Stimulated activated effector memory CD8-positive, alpha-beta T cell treated with anti-CD3 and anti-CD28 coated beads, Interleukin-12 subunit alpha, Interleukin-12 subunit beta, amount 100 ng/mL, for 72 hours (primary cell): ENCODE measurements at regions not wholly inside any gene's neighbourhood (a gene's known extent, or its start where the extent isn't known, plus 50 kb on each side); places are given as distances from the start of the nearest gene placed in this dataset.

Source experiments
- ATAC-seq: fragments of 150-1000 bp; cut with Tn5 transposase; 2 replicates; pipeline ENCODE4 v1.10.0; 2021
- DNase-seq, 2 donors: peaks; one replicate each; pipeline ENCODE4 v3.0.0; 2021 to 2022; ENCODE audit warnings: low spot score in 2 of 2
- H3K27ac Mint-ChIP-seq: one replicate; pipeline ENCODE4 v1.8.0; 2022; ENCODE audit warnings: mild to moderate bottlenecking, mixed read lengths
- H3K36me3 Mint-ChIP-seq: one replicate; pipeline ENCODE4 v1.8.0; 2022; ENCODE audit warnings: mild to moderate bottlenecking, mixed read lengths
- H3K4me1 Mint-ChIP-seq: one replicate; pipeline ENCODE4 v1.8.0; 2022; ENCODE audit warnings: mixed read lengths
- H3K4me3 Mint-ChIP-seq: one replicate; pipeline ENCODE4 v1.8.0; 2022; ENCODE audit warnings: mild to moderate bottlenecking, mixed read lengths
- H3K9me3 Mint-ChIP-seq: one replicate; pipeline ENCODE4 v1.8.0; 2022; ENCODE audit warnings: mixed read lengths

- Mint-ChIP-seq H3K27ac (peak overlapping the region; percentile 99), H3K9me3 (no peaks in the 10 kb centered on the region), H3K36me3 (peaks cover 25% of the 10 kb centered on the region), H3K4me1 (peaks cover 65% of the 10 kb centered on the region), H3K4me3 (peak overlapping the region; percentile 93)
- ATAC-seq (peak; percentile 78), DNase-seq (peak; percentile 12 to 73)
These were observed 106.3 kb upstream of the RIPOR2 start for GRCh38 chr6:25042036-25042521.

DNA sequence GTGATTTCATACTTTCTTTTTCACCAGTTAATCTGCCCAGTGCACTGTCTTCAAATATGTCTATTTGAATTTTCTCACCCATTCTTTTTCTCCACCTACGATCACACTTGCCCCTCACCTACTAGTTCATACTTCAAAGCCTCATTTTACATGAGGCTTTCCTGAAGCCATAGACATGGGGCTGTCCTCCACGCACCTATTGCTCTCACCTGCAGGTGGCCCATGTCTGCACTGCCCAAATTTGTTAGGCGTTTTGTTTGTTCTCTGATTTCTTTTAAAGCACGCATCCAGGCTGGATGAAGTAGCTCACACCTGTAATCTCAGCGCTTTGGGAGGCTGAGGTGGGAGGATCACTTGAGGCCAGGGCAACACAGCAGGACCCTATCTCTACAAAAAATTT lies 106.8 kb upstream of the RIPOR2 start:
- DNase-seq (peak in 1 of 2 donors; percentile 47), ATAC-seq (peak; percentile 47)
- H3K27ac Mint-ChIP-seq, result peak overlapping the region; percentile 99

GRCh38 chr6:25042984-25043725 lies 107.4 kb upstream of the RIPOR2 start:
- Mint-ChIP-seq H3K27ac (peak overlapping the region; percentile 99), H3K4me1 (peaks cover 59% of the 10 kb centered on the region), H3K36me3 (peaks cover 22% of the 10 kb centered on the region), H3K4me3 (peak overlapping the region; percentile 93), H3K9me3 (no peaks in the 10 kb centered on the region)
- no peak for ATAC-seq
- peak in 1 of 2 donors; percentile 44 for DNase-seq

More for the DNA sequence above, 106.8 kb upstream of the RIPOR2 start:
- H3K36me3 Mint-ChIP-seq, result peaks cover 25% of the 10 kb centered on the region
- peaks cover 61% of the 10 kb centered on the region for H3K4me1 Mint-ChIP-seq
- H3K9me3 Mint-ChIP-seq, result no peaks in the 10 kb centered on the region
- H3K4me3 Mint-ChIP-seq, result peak overlapping the region; percentile 93

GRCh38 chr6:25043892-25044291 lies 108.1 kb upstream of the RIPOR2 start:
- ATAC-seq (no peak), DNase-seq (no peak)
- H3K4me3 Mint-ChIP-seq, result no peak overlapping the region
- H3K36me3 Mint-ChIP-seq, result peaks cover 16% of the 10 kb centered on the region
- no peaks in the 10 kb centered on the region for H3K9me3 Mint-ChIP-seq
- no peak overlapping the region for H3K27ac Mint-ChIP-seq
- peaks cover 51% of the 10 kb centered on the region for H3K4me1 Mint-ChIP-seq

- no peak overlapping the region for H3K27ac Mint-ChIP-seq
These were observed 111.2 kb upstream of the RIPOR2 start for GRCh38 chr6:25046942-25047341.

DNA sequence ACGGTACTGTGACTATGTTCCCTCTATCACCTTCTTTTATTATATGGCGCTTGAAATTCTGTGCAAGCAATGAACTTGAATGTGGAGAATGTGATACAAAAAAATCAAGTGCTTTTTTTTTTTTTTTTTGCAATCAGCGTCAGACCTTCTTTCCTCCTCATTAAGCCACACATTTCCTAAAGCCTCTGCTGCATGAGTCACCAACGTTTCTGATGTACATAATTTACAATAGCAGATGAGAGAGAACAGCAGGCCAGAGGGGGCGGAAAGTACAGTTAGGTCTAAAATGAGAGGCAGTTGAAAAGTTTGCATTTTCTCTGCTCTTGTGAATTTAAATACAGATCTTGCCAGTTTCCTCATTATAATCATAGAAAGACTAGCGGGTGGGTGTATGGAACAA lies 114.6 kb upstream of the RIPOR2 start:
- no peaks in the 10 kb centered on the region for H3K36me3 Mint-ChIP-seq
- peaks cover 57% of the 10 kb centered on the region for H3K4me1 Mint-ChIP-seq
- DNase-seq, result no peak
- H3K9me3 Mint-ChIP-seq, result no peaks in the 10 kb centered on the region
- peak overlapping the region; percentile 44 for H3K27ac Mint-ChIP-seq
- H3K4me3 Mint-ChIP-seq, result peak overlapping the region; percentile 52
- peak; percentile 98 for ATAC-seq

More at GRCh38 chr6:25046942-25047341, 111.2 kb upstream of the RIPOR2 start:
- peaks cover 42% of the 10 kb centered on the region for H3K4me1 Mint-ChIP-seq
- no peaks in the 10 kb centered on the region for H3K9me3 Mint-ChIP-seq
- ATAC-seq (no peak), DNase-seq (no peak)
- H3K36me3 Mint-ChIP-seq, result peaks cover 4% of the 10 kb centered on the region
- H3K4me3 Mint-ChIP-seq, result no peak overlapping the region

DNA sequence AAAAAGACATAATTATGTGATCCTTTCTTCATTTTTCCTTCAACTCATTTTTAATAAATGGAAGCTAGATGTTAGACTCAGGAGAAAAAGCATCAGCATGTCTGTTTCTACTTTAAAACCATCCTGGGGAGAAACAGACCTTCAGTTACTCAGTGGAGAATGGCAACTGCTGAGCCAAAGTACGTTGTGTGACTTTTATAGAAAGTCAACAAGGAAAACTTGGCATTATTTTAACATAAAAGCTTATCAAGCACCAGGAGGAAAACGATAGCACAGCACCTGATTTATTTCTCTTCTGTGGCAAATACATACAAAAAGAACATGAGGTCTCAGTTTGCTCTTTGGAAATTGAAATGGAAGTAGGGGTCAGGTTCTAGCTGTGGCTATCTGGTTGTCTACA lies 115.3 kb upstream of the RIPOR2 start:
- ATAC-seq (no peak), DNase-seq (no peak)
- Mint-ChIP-seq H3K4me3 (peak overlapping the region; percentile 52), H3K36me3 (peaks cover 6% of the 10 kb centered on the region), H3K27ac (peak overlapping the region; percentile 44), H3K9me3 (peaks cover 3% of the 10 kb centered on the region), H3K4me1 (peaks cover 64% of the 10 kb centered on the region)

DNA sequence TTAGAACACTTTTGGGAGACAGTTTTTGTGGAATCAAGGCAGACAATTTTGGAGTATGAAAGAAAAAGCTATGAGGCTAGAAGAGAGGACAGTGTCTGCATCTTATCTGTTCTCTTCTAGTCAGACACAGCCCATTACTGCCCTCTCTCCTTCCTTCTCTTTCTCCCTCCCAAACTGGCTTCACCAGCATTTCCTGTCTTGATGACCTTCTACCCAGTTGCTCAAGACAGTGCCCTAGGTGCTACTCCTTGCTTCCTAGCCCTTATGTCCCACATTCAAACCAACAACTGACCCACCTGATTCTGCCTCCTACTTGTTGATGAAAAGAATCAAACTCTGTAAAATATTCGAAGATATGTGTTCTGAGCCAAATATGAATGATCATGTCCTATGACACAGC lies 116.4 kb upstream of the RIPOR2 start:
- no peak for DNase-seq
- Mint-ChIP-seq H3K4me3 (no peak overlapping the region), H3K4me1 (peaks cover 64% of the 10 kb centered on the region), H3K27ac (peak overlapping the region; percentile 58), H3K36me3 (peaks cover 8% of the 10 kb centered on the region), H3K9me3 (peaks cover 3% of the 10 kb centered on the region)
- no peak for ATAC-seq

- peak overlapping the region; percentile 25 for H3K4me3 Mint-ChIP-seq
- peaks cover 69% of the 10 kb centered on the region for H3K4me1 Mint-ChIP-seq
- DNase-seq (no peak), ATAC-seq (peak; percentile 64)
- peaks cover 8% of the 10 kb centered on the region for H3K36me3 Mint-ChIP-seq
- H3K27ac Mint-ChIP-seq, result peak overlapping the region; percentile 83
- peaks cover 3% of the 10 kb centered on the region for H3K9me3 Mint-ChIP-seq
These were observed 118.2 kb upstream of the RIPOR2 start for GRCh38 chr6:25053875-25054371.

DNA sequence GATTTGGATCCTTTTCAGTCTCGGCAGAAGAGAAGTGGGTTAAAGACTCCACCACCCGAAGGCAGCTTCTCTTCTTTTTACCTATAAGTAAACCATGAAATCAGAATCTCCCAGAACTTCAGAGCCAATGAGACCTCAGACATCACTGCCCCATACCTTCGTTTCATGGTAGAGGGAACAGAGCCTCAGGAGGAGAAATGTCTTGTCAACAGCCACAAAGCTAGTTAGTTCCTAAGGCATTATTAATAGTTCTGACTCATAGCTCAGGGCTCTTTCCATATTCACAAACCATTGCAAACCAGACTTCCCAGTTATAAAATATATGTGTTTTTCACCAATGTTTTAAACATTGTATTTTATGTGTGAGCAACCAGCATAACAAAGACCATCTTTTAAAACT lies 118.7 kb upstream of the RIPOR2 start:
- no peak for DNase-seq
- H3K27ac Mint-ChIP-seq, result peak overlapping the region; percentile 83
- peaks cover 69% of the 10 kb centered on the region for H3K4me1 Mint-ChIP-seq
- H3K36me3 Mint-ChIP-seq, result peaks cover 8% of the 10 kb centered on the region
- ATAC-seq, result no peak
- H3K9me3 Mint-ChIP-seq, result peaks cover 3% of the 10 kb centered on the region
- peak overlapping the region; percentile 25 for H3K4me3 Mint-ChIP-seq

- peaks cover 57% of the 10 kb centered on the region for H3K4me1 Mint-ChIP-seq
- ATAC-seq, result peak; percentile 95
These were observed 120.4 kb upstream of the RIPOR2 start for GRCh38 chr6:25056130-25056529.

GRCh38 chr6:25057111-25057905 lies 121.5 kb upstream of the RIPOR2 start:
- peak overlapping the region; percentile 98 for H3K27ac Mint-ChIP-seq
- ATAC-seq (no peak), DNase-seq (no peak)
- peaks cover 3% of the 10 kb centered on the region for H3K9me3 Mint-ChIP-seq
- peaks cover 51% of the 10 kb centered on the region for H3K4me1 Mint-ChIP-seq
- peaks cover 8% of the 10 kb centered on the region for H3K36me3 Mint-ChIP-seq
- peak overlapping the region; percentile 80 for H3K4me3 Mint-ChIP-seq

More at GRCh38 chr6:25056130-25056529, 120.4 kb upstream of the RIPOR2 start:
- Mint-ChIP-seq H3K4me3 (peak overlapping the region; percentile 80), H3K36me3 (peaks cover 8% of the 10 kb centered on the region), H3K27ac (peak overlapping the region; percentile 98), H3K9me3 (peaks cover 3% of the 10 kb centered on the region)
- DNase-seq, result peak; percentile 35 to 66

DNA sequence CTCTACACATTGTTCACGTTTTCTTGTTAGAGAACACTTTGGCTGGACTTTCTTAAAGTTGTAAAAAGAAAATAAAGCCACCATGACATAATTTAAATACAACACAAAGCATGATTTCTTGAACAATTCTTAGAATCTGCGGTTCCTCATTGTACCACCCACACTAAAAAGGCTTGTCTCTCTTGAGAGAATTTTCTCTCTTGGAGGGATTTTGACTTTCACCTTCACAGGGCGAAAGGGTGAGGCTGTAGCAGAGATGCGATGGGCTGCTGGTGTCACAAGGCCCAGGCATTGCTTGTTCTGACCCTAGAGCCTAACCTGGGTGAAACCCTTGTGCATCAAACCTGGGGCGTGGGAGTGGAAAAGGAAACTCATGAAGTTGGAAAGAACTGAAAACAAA lies 122.7 kb upstream of the RIPOR2 start:
- Mint-ChIP-seq H3K36me3 (peaks cover 8% of the 10 kb centered on the region), H3K4me1 (peaks cover 40% of the 10 kb centered on the region), H3K9me3 (peaks cover 3% of the 10 kb centered on the region), H3K4me3 (no peak overlapping the region), H3K27ac (no peak overlapping the region)
- ATAC-seq (no peak), DNase-seq (no peak)

DNA sequence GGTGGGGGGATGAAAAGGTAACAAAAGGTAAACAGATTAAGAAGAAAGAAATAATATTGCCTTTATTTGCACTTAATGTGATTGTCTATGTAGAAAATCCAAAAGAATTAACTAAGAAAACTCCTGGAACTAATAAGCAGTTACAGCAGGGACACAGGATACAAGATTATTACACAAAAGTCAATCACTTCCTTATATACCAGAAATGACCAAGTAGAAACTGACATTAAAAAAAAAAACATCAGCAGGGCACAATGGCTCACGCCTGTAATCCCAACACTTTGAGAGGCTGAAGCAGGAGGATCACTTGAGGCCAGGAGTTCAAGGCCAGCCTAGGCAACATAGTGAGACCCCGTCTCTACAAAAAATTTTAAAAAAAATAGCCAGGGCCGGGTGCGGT lies 123.2 kb upstream of the RIPOR2 start:
- DNase-seq (no peak), ATAC-seq (no peak)
- Mint-ChIP-seq H3K4me3 (no peak overlapping the region), H3K4me1 (peaks cover 35% of the 10 kb centered on the region), H3K36me3 (peaks cover 8% of the 10 kb centered on the region), H3K9me3 (peaks cover 3% of the 10 kb centered on the region), H3K27ac (no peak overlapping the region)

- H3K36me3 Mint-ChIP-seq, result peaks cover 7% of the 10 kb centered on the region
These were observed 124.8 kb upstream of the RIPOR2 start for GRCh38 chr6:25060522-25060921.

More at GRCh38 chr6:25060522-25060921, 124.8 kb upstream of the RIPOR2 start:
- H3K9me3 Mint-ChIP-seq, result peaks cover 3% of the 10 kb centered on the region
- H3K4me1 Mint-ChIP-seq, result peaks cover 21% of the 10 kb centered on the region
- H3K27ac Mint-ChIP-seq, result no peak overlapping the region
- H3K4me3 Mint-ChIP-seq, result no peak overlapping the region
- DNase-seq (no peak), ATAC-seq (no peak)
